ENCODE measurements at regions not wholly inside any gene's neighbourhood (a gene's known extent, or its start where the extent isn't known, plus 50 kb on each side); places are given as distances from the start of the nearest gene placed in this dataset.
"Not testable (repeated sequence)": the region's sequence is repeated elsewhere in the genome, so short reads cannot be mapped to it uniquely, and the experiment has no call there.

DNA sequence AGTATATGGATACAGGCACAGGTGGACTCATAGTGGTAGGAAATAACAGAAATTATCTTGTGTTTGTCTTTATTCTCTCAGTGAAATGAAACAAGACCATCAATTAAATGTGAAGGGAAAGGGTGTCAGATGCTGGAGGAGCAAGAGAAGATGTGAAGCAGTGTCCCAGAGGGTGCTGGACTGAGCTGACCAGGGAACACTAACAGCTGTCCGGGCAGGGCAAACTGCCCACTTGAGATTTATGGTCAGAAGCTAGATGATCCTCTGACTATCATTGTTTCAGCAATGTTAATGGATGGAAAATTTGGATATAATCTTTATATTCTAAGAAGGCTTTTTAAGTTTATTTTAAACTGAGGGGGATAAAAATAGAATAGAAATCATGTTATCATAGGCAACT, 267.2 kb upstream of the SLC7A11 start:
- no peak for DNase-seq (ENCODE audit: low read depth, low spot score)

DNA sequence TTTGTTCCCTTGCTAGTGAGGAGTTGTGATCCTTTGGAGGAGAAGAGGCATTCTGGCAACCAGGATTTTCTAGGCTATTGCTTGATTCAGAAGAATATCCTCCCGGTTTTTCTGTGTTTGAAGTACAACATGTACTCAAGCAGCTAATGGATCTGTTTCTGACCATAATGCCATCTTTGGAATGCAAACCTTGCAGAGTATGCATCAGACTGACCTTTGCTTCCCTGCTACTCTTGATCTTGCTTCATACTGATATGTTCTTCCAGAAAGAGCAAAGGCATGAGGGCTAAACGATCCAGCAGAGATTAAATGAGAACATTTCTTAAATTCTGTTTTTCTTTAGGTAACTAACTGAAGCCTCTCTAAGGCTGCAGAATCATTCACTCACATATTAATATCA, 265.4 kb upstream of the SLC7A11 start:
- DNase-seq (ENCODE audit: low read depth, low spot score) = no peak

DNA sequence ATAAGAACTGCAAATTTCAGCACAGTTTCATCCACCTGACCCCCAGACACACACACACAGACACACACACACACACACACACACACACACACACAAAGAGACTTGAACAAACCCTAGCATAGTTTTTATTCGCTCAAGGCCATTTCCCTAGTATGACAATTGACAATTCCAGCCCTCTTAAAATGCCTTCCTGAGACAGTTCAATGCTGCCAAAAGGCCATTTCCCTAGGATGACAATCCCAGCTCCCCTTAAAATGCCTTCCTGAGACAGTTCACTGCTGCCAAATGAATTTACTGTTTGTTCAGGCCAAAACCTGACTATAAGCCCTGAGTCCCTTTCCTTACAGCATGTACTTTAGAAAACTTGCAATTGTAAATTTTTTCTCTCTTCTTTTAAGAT, 259.5 kb upstream of the SLC7A11 start:
- no peak for DNase-seq (ENCODE audit: low read depth, low spot score)

GRCh38 chr4:138500869-138501268, 258.7 kb upstream of the SLC7A11 start:
- no peak for DNase-seq (ENCODE audit: low read depth, low spot score)

- no peak for DNase-seq (ENCODE audit: low read depth, low spot score)
These were observed 257.5 kb upstream of the SLC7A11 start for GRCh38 chr4:138499627-138500026.

- DNase-seq (ENCODE audit: low read depth, low spot score) = no peak
These were observed 252.8 kb upstream of the SLC7A11 start for GRCh38 chr4:138494931-138495330.

GRCh38 chr4:138494116-138494515, 252.0 kb upstream of the SLC7A11 start:
- no peak for DNase-seq (ENCODE audit: low read depth, low spot score)

DNA sequence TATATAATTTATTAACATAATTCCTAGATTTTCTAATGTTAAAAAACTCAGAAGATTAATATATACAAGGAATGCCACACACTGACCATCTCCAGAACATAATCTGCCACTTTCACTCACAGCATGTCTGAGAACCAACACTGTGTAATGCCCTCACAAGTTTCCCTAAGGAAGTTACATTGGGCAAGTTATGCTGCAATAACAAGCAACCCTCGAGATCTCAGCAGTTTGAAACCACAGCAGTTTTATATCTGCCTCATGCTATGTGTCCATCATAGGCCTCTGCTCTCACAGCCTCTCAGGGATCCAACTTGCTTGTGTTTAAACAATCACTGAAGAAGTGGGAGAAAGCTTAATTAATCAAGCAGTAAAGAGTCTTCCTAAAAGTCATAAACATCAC, 250.0 kb upstream of the SLC7A11 start:
- DNase-seq (ENCODE audit: low read depth, low spot score) = no peak

DNA sequence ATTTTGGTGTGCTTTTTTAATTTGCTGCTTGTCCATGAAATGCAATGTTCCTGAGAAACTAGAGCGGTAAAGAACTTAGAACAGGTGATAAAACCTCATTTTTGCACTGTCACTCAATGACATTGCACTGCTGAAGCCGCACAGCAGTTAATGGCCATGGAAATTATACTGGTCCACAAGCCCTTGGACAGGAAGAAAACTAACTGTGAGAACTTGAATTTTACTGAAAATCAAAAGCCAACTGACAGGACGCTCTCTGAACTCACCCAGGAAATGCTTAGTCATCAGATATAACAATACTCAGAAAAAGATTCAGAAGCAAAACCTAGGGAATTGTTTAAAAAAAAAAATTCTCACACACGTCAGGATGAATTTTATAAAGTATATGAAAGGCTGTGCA, 246.4 kb upstream of the SLC7A11 start:
- no peak for DNase-seq (ENCODE audit: low read depth, low spot score)

DNA sequence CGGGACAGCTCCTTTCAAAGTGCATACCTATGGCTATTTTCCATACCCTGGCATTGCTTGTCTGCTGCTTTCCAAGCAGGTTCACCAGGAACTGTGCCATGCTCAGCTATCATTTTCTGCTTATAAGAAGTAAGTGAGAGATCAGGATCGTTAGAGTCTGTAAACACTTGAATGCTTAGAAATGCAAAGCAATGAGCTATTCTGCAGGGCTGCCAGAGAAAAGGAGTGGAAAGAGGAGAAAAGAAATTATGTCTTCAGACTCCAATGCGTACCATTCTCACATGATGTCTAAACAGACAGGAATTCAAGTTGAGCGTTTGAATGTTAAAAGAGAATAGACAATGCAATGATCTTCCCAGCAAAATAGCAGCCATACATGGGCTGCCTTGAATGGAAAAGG, 245.5 kb upstream of the SLC7A11 start:
- no peak for DNase-seq (ENCODE audit: low read depth, low spot score)

DNA sequence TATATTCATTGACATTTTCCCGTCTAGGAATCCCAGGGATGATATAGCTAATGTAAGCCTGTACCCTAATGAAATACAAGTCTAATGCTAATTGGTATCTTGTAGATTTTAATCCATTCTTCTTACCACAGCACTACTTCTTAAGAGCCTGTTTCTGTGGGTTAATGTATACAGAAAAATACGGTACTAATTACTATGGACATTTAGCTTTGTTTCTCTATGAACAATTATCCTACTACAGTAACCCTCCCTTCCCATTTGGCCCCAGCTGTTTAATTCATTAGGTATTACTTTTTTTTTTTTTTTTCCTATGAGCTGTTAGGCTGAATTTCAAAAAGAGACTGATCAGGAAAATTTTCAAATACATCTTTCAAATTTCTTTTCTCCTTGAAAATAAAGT, 245.1 kb upstream of the SLC7A11 start:
- no peak for DNase-seq (ENCODE audit: low read depth, low spot score)

DNA sequence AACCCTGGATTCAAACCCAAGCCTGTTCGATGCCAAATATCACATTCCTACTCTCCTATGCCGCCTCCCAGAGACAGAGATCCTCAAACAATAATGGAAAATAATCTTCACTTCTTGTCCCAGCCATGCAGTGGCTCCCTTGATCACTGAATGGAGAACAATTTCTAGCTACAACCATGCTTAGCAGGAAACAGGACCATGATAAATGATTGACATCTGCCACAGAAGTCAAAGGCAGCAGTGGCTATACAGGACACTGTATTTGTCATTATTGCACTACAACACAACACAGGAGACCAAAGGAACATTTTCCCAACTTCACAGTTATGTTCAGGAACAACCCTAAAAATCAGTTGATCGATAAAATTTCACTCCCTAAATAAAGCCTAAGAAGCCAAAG, 243.3 kb upstream of the SLC7A11 start:
- no peak for DNase-seq (ENCODE audit: low read depth, low spot score)

DNA sequence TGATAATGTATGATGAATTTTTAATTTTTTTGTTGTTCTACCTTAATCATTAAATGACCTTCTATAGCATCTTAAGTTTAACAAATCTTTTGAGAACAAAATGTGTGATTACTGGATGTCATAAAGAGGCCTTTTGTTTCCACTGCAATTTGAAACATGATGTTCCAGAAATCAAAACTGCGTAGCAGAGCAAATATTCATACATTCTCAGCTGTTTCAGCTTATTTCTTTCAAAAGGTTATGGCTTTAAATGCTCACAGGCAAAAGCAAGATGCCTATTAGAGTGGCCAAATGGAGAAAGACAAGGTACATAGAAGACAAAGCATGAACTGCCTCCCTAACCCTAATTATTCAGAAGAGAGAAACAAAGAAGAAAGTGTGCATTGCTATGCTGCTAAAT, 233.0 kb upstream of the SLC7A11 start:
- no peak for DNase-seq (ENCODE audit: low read depth, low spot score)

GRCh38 chr4:138473339-138473738, 231.2 kb upstream of the SLC7A11 start:
- DNase-seq (ENCODE audit: low read depth, low spot score) = no peak

DNA sequence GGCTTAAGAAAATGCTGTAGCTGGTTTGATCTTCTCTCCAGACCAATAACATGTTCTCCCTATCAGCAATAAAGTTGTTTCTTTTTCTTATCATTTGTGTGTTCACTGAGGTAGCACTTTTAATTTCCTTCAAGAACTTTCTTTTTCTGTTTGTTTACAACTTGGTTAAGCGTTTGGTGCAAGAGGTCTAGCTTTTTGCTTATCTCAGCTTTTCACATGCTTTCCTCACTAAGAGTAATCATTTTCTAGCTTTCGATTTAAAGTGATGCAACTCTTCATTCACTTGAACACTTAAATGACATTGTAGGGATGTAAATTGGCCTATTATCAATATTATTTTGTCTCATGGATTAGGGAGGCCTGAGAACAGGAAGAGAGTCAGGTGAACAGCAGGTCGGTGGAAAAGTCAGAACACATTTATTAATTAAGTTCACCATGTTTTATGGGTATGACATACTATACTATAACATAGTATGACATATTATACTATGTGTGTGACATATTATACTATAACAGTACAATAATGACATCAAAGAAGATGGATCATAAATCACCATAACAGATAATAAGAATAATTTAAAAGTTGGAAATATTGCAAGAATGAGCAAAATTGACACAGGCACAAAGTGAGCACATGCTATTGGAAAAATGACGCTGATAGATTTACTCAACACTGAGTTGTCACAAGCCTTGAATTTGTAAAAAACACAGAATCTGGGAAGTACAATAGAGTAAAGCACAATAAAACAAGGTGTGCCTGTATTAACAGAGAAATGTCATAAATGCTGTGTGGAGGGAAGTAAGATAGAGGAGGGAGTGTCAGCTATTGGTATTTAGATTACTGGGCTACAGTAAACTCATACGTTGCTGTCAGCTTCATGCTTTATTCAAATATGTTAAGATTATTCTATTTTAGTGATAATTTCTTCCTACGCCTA, 218.6 kb upstream of the SLC7A11 start:
- DNase-seq (ENCODE audit: low read depth, low spot score) = no peak

- DNase-seq (ENCODE audit: low read depth, low spot score) = no peak
These were observed 216.6 kb upstream of the SLC7A11 start for GRCh38 chr4:138458751-138459150.

DNA sequence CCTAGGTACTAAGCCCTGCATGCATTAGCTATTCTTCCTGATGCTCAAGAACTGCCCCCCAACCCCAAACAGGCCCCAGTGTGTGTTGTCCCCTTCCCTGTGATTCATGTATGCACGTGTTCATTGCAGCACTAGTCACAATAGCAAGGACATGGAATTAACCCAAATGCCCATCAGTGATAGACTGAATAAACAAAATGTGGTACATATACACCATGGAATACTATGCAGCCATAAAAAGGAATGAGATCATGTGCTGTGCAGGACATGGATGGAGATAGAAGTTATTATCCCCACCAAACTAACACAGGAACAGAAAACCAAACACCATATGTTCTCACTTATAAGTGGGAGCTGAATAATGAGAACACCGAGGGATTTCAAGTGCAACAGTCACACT, 214.2 kb upstream of the SLC7A11 start:
- DNase-seq (ENCODE audit: low read depth, low spot score) = not testable (repeated sequence)

DNA sequence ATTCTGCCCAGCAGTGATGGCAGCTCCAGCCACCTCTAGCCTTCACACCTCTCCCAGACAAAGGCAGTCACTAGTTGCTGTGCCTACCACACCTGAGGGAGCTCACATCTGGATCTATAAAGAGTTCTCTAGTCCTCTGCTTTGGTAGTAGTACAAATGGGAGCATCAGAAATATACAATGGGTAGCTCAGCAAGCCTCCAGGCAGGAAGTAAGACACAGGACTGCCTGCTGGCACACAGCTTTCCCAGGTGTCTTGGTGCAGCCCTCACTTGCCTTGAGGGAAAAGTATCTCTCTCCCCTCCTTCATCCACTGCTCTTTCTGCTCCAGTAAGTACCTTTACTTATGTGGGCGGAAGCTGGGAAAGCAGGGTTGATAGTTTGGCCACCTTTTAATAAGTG, 212.9 kb upstream of the SLC7A11 start:
- DNase-seq (ENCODE audit: low read depth, low spot score) = no peak

- no peak for DNase-seq (ENCODE audit: low read depth, low spot score)
These were observed 210.7 kb upstream of the SLC7A11 start for GRCh38 chr4:138452826-138453225.

DNA sequence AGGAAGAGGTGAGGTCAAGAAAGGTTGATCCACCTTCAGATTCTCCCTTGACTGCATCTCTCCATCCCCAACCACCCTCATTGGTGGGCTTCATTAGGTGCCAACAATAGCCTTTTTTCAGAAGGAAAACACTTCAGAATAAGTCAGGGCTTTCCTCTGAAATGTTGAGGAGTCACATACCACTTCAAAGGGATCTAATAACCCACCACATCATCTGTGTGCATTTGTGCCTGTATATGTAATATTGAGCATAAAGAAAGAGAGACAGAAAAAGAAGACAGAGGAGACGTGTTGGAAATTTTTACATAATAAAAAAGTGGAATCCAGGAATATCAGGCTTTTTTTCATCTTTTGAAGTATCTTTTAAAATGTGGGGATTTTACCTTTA, 209.1 kb upstream of the SLC7A11 start:
- DNase-seq (ENCODE audit: low read depth, low spot score) = no peak

DNA sequence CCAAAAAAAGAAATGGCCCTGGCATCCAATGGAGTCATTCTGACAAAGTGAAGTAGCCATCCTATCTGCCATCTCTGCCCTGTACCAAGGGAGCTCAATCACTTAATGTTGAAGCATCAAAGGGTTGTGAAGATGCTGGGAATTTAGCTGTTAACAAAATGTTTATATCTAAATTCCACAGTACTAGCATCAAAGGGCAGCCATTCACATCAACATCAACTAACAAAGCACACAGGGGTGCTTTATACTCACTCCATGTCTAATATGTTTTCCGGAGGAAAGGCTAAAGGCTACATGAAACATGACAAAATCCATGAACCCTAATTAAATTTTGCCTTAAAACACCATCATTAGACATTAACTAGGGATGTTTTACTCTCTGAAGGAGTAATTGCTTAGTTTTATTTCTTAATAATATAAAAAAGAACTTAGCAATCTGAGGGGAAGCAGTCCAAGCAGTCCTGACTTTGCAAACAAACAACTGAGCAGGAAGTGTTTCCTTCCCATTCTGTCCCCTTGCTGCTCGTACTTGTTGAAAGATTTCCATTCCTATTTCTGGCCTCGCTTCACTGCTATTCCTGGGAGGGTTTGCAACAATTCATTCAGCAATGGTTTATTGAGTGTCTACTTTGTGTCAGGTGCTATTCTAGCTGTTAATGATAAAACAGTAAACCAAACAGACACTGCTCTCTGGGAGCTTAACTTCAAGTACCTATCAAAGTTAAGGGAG, 208.6 kb upstream of the SLC7A11 start:
- DNase-seq (ENCODE audit: low read depth, low spot score) = no peak

DNA sequence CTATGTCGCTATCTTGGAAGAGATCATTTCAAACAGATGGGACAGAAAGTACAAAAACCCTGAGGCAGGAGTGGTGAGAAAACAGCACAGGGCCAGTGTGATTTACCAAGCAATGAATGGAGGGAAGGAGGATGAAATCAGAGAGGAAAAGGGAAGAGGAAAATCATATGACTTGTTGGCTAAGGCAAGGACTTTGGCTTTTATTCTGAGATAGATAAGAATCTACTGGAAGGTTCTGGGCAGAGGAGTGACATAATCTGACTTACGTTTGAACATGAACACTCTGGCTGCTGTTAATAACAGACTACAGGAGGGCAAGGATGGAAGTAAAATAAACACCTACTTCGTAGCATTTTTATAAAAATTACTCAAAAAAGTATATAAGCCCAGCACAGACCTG, 207.8 kb upstream of the SLC7A11 start:
- no peak for DNase-seq (ENCODE audit: low read depth, low spot score)

- DNase-seq (ENCODE audit: low read depth, low spot score) = no peak
These were observed 206.0 kb upstream of the SLC7A11 start for GRCh38 chr4:138448169-138448568.
